ENCODE measurements at regions not wholly inside any gene's neighbourhood (a gene's known extent, or its start where the extent isn't known, plus 50 kb on each side); places are given as distances from the start of the nearest gene placed in this dataset.

DNA sequence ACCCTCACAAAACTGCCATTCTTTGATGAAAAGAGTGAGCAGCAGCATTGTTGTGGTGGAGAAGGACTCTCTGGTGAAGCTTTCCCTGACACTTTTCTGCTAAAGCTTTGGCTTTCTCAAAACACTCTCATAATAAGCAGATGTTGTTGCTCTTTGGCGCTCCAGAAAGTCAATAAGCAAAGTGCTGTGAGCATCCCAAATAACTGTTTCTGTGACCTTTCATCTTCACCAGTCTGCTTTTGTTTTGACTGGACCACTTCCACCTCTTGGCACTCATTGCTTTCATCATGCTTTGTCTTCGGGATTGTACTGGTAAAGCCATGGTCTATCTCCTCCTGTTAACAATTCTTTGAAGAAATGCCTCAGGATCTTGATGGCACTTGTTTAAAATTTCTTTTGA is 424.7 kb upstream of the TMPO start:
- TF ChIP-seq, protein P1, sequence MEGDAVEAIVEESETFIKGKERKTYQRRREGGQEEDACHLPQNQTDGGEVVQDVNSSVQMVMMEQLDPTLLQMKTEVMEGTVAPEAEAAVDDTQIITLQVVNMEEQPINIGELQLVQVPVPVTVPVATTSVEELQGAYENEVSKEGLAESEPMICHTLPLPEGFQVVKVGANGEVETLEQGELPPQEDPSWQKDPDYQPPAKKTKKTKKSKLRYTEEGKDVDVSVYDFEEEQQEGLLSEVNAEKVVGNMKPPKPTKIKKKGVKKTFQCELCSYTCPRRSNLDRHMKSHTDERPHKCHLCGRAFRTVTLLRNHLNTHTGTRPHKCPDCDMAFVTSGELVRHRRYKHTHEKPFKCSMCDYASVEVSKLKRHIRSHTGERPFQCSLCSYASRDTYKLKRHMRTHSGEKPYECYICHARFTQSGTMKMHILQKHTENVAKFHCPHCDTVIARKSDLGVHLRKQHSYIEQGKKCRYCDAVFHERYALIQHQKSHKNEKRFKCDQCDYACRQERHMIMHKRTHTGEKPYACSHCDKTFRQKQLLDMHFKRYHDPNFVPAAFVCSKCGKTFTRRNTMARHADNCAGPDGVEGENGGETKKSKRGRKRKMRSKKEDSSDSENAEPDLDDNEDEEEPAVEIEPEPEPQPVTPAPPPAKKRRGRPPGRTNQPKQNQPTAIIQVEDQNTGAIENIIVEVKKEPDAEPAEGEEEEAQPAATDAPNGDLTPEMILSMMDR (IDR thresholded peaks at IDR 0.05; ENCODE audit: insufficient read depth, low read length, missing control alignments) = no peak
- CTCF ChIA-PET = no interaction called here
- no peak overlapping the region for H3K4me3 ChIP-seq (ENCODE audit: low read depth, low read length)
- POLR2A ChIA-PET = no interaction called here
- no peak for DNase-seq (ENCODE audit: low read depth, low spot score)

DNA sequence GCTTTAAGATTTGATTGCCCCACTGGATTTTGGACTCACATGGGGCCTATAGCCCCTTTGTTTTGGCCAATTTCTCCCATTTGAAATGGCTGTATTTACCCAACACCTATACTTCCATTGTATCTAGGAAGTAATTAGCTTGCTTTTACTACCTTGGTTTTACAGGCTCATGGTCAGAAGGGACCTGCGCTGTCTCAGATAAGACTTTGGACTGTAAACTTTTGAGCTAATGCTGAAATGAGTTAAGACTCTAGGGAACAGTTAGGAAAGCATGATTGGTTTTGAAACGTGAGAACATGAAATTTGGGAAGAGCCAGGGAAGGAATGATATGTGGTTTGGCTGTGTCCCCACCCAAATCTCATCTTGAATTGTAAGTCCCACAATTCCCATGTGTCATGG is 419.0 kb upstream of the TMPO start:
- no peak for DNase-seq (ENCODE audit: low read depth, low spot score)
- TF ChIP-seq, protein P1 (IDR thresholded peaks at IDR 0.05; ENCODE audit: insufficient read depth, low read length, missing control alignments) = no peak
- ChIA-PET POLR2A (no interaction called here), CTCF (no interaction called here)
- H3K4me3 ChIP-seq (ENCODE audit: low read depth, low read length) = no peak overlapping the region

DNA sequence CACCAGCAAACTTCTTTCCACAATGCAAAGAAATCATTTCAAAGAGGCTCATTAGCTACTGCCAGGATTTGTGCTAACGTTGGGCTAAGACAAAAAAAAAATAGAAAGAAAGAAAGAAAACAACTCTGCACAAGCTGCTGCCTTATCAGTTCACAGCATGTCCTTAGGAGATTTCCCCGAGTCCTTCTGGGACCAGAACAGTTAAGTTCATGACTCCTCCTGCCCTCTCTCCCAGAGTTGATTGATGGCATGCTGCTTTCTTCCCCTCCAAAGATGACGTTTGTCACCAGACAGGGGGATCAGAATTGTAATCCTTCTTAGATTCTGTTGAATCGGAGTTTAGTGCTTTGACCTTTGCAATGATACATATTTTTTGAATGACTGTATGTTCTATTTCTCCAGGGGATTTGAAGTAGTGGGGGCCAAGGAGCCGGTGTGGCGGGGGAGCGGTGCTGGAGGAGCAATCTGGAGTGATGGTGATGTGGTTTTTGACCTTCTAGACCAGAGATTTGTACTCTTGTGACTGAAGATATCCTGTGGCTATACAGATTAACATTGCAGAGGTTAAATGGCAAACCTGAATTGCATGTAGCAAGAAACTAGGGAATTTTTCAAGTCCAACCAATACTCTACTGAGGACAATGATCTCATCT is 409.2 kb upstream of the TMPO start:
- POLR2A ChIA-PET = no interaction called here
- H3K4me3 ChIP-seq (ENCODE audit: low read depth, low read length) = no peak overlapping the region
- CTCF ChIA-PET = no interaction called here
- no peak for DNase-seq (ENCODE audit: low read depth, low spot score)
- TF ChIP-seq, protein P1 (IDR thresholded peaks at IDR 0.05; ENCODE audit: insufficient read depth, low read length, missing control alignments) = no peak

DNA sequence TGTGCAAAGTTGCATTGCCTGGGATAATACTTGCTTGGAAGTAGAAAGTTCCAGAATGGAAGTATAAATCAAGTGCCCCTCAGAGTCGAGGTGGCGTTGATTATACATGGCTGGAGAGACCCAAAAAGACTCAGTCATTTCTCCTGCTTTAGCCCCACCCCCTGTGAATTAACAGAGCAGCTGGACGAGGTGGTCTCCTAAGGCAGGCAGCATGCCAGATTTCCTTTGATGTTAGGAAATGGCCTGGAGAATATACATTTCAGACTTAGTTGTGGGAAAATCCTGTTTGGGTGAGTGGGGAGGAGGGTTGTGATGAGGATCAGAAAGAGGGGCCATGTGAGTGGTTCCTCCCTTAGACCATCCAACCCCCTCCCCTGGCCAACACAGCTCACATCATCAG is 406.1 kb upstream of the TMPO start:
- ChIA-PET POLR2A (no interaction called here), CTCF (no interaction called here)
- no peak overlapping the region for H3K4me3 ChIP-seq (ENCODE audit: low read depth, low read length)
- TF ChIP-seq, protein P1 (IDR thresholded peaks at IDR 0.05; ENCODE audit: insufficient read depth, low read length, missing control alignments) = no peak
- DNase-seq (ENCODE audit: low read depth, low spot score) = no peak

DNA sequence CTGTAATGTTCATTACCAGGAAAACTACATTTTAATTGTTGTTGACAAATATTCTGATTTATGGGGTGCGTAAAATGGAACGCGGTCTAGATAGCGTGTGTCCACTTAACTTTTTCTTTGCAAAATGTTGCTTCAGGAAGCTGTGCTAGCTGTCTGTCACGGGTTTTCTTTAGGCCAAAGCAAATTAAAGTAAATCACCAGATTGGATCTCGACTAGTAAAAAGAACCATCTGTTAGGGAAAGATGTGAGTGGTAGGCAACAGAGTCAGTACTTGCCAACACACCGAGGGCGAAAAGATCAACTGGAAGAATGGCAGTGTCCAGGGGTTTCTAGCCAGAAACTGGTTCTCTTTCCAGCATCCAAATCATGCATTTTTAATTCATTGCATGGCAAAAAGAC is 404.9 kb upstream of the TMPO start:
- ChIA-PET CTCF (no interaction called here), POLR2A (no interaction called here)
- TF ChIP-seq, protein P1 (IDR thresholded peaks at IDR 0.05; ENCODE audit: insufficient read depth, low read length, missing control alignments) = no peak
- H3K4me3 ChIP-seq (ENCODE audit: low read depth, low read length) = no peak overlapping the region
- no peak for DNase-seq (ENCODE audit: low read depth, low spot score)

DNA sequence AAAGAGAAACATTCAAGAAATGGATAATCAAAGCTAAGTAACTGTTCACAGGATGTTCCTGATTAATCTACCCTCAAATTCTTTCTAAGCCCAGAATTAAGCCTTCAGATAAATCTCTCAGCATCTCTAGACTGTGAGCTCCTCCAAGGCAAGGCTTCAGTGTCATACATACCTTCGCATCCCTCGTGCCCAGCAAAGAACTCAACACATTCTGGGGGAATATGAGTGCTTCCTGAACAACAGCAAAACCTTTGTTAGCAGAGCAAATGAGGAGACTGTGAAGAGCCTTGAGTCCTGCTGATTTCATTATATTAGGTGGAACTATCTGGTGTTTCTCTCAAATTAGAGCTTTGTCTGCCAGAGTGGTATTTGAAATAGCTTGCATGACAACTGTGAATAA is 401.8 kb upstream of the TMPO start:
- no peak for DNase-seq (ENCODE audit: low read depth, low spot score)
- ChIA-PET POLR2A (no interaction called here), CTCF (no interaction called here)
- H3K4me3 ChIP-seq (ENCODE audit: low read depth, low read length) = no peak overlapping the region
- TF ChIP-seq, protein P1 (IDR thresholded peaks at IDR 0.05; ENCODE audit: insufficient read depth, low read length, missing control alignments) = no peak

Measured in AG04449 (cell line).